ENCODE measurements at regions not wholly inside any gene's neighbourhood (a gene's known extent, or its start where the extent isn't known, plus 50 kb on each side); places are given as distances from the start of the nearest gene placed in this dataset.
"Not testable (repeated sequence)": the region's sequence is repeated elsewhere in the genome, so short reads cannot be mapped to it uniquely, and the experiment has no call there.

DNA sequence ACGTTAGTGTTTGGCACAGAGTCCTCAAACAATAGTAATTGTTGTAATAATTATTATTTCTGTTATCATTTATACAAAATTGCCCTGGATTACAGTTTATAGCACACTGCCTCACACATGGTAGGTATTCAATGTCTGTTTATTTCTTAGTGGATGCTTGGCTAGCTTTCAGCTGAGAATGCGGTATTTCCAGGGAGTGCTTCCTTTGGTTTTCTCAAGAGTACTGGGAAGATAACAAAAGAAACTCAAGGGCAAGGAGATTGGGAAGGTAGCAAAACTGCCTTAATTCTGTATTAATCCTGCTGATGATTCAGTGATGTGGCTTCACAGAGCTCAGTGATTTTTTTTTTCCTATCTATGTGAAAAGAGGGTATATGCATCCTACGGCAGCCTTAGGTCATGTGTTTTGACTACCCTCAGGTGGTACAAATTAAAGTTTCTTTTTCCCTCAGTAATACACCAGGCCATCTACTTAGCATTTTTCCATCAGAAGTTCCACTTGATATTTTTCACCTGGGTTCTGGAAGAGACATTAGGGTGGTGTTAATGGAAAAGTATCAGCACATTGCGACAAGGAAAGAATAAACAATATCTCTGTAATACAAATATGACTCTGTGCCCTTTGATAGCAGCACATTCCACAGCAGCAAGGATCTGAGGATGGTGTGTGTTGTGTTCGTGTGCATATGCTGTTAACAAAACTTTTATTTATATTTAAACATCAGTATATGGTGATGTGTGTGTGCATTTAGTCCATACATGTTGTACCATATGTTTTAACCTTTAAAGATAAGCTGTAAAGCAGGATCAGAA, 124.3 kb upstream of the RASGEF1B start:
- DNase-seq (ENCODE audit: low read depth): no peak

- no peak for DNase-seq (ENCODE audit: low read depth)
These were observed 123.6 kb upstream of the RASGEF1B start for GRCh38 chr4:81595287-81595686.

DNA sequence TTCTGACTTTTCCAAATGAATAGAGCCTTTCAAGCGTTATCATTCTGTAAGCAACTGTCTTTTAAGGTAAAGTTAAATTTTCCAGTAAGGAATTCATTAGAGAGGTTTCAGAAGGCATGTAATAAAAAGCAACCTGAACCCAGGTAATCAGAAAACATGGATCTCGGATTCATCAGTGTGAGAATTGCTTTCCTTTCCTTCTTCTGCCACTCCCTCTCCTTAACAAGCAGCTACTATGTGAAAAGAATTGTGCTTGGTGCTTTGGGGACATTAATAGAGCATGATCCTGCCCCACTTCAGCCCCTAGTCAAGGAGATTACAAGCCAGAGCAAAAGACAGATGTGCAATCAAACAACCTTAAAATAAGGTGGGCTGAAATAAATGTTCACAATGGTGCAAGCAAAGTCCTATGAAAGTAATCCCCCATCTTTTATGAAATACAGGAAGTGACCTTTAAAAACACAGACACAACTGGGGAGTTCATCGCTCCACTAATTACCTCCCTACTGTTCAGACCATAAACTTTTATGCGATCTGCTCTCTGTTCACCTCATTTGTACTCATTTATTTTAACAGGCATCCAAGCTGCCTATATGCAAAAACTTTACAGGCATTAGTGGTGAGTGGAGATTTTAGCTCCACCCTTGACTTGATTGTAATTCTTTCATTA, 122.9 kb upstream of the RASGEF1B start:
- DNase-seq (ENCODE audit: low read depth): no peak

- DNase-seq (ENCODE audit: low read depth): no peak
These were observed 121.0 kb upstream of the RASGEF1B start for GRCh38 chr4:81592701-81593100.

DNA sequence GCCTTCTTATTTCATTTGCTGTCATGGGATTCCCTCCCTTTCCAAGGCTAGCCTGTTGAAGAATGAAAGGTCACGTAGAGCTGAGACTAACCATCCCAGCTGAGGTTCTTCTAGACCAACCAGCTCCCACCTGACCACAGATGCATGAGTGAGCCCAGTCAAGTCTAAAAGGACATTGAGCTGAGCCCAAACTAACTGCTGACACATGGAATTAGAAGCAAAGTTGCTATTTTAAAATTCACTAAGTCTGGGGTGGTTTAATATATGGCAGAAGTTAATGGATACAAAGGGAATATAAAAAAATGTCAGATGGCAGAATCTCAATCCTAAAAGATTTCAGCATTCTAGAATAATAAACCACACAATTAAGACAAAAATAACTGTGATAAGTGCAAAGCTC, 118.9 kb upstream of the RASGEF1B start:
- no peak for DNase-seq (ENCODE audit: low read depth)

DNA sequence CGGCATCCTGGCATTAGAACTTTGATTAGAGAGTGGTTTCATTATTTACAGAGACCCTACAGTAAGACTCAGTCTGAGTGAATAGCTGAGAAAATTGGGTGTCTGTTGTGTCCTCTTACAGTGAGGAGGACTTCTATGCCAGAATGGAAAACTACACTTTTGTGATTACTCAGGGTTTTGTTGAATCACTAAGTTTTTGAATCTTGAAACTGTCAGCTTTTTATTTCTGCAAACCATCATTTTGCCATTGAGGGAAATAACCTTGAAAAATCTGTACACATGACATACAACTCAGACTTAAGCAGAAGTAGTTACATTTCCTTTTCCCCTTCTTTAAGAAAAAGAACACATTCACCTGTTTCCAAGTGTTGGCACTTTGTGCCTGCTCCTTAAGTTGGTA, 117.6 kb upstream of the RASGEF1B start:
- no peak for DNase-seq (ENCODE audit: low read depth)

- no peak for DNase-seq (ENCODE audit: low read depth)
These were observed 115.0 kb upstream of the RASGEF1B start for GRCh38 chr4:81586706-81587105.

GRCh38 chr4:81580994-81581374, 109.3 kb upstream of the RASGEF1B start:
- DNase-seq (ENCODE audit: low read depth): not testable (repeated sequence)

- no peak for DNase-seq (ENCODE audit: low read depth)
These were observed 108.8 kb upstream of the RASGEF1B start for GRCh38 chr4:81580346-81580993.

- no peak for DNase-seq (ENCODE audit: low read depth)
These were observed 105.7 kb upstream of the RASGEF1B start for GRCh38 chr4:81577392-81577791.

- DNase-seq (ENCODE audit: low read depth): no peak
These were observed 103.3 kb upstream of the RASGEF1B start for GRCh38 chr4:81574991-81575390.

DNA sequence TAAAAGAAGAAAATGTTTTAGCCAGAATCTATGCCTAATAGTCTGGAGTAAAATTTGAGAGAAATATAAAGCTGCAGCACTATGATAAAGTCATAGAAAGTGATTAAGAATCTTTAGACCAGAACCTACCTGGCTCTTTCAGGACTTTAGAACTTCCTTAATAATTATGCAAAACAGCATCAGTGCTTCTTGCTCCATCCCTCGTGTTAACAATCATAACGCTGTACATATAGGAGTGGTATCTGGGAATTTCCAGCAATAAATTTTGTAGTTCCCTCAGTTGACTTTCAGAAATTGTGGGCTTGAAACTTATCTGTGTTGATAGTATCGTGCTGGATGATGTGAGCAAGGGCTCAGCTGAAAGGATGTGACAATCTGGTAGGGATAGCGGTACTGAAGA, 102.1 kb upstream of the RASGEF1B start:
- DNase-seq (ENCODE audit: low read depth): no peak

DNA sequence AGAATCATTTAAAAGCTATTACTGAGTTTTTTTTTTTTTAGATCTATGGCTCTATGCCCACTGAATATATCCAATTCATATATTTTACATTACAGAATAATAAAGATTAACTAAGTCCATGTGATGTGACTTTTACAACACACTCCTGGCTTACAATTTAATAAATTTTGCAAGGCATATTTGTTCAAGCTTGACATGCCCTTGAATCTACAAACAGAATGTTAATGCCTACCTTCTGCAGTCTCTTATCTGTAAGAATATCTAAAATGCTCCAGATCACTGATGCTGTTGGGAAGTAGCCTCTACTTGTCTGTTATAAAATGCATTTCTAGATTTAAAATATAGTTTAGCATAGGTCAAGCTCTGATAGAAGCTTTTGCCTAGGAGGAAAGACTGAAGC, 100.7 kb upstream of the RASGEF1B start:
- no peak for DNase-seq (ENCODE audit: low read depth)

- no peak for DNase-seq (ENCODE audit: low read depth)
These were observed 99.4 kb upstream of the RASGEF1B start for GRCh38 chr4:81571105-81571504.

DNA sequence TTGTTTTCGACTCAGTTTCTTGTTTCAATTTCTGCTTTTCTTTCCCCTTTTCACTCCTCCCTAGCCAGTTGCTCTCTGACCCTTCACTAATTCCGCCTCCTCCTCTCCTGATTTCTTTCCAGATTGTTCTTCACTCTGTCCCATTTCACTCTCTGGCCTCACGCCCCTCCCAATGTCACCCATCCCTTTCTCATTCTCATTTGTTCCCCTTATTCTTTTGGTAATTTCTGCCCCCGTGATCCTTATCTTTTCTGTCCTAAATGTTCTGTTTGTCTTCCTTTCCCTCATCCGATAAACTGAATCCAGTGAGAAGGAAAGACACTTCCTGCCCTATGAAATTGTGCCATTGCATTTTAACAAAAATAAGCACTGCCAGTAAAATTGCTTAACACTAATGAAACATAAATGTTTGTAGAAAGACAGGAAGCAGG, 94.5 kb upstream of the RASGEF1B start:
- no peak for DNase-seq (ENCODE audit: low read depth)

DNA sequence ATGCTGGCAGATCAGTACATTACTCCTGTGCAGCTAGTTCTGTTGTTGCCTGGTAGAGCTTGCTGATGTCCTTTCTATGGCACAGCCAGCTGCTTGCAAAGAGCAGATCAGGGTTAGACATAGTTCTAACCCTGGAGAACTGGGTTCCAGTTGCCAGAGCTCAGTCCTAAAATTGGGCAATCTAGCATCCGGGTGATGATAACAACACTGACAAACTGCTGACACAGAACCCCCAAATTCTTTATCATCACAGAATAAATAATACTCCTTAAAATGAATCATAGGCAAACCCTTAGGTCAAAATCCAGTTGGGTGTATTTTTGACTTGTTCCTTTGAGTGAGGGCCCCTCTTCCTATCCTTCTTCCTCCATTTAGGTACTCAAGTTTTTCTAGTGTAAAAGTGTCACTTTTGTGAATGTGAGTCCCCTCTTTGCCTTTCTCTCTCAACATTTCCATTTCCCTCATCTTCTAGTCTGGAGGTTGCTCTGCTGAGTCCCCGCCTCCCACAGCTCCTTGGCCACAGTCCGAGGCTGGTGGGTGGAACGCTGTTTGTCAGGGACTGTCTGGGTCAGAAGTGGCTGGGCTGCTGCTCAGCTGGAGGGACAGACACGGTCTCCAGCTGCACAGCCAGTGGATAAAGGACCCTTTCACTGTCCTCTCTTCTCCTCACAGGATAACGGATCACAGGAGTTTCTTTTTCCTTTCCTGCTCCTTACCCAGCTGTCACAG, 93.6 kb upstream of the RASGEF1B start:
- DNase-seq (ENCODE audit: low read depth): no peak

DNA sequence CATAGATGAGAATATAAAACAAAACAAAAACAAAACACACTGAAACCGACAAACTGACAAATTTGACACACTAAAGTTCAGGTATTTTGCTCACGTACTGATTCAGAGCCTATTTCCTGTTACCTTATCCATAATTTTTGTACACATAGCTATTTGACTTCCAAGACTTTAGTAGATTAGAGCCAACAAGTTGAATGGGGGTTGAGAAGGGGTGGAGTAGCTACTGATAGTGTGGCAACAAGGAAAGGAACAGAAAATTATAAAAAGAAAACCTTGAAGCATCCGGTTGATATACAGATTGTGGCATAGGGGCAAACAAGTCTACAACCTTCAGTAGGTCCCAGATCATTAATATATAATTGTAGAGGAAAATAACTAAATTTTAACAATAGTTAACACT, 92.3 kb upstream of the RASGEF1B start:
- DNase-seq (ENCODE audit: low read depth): no peak

DNA sequence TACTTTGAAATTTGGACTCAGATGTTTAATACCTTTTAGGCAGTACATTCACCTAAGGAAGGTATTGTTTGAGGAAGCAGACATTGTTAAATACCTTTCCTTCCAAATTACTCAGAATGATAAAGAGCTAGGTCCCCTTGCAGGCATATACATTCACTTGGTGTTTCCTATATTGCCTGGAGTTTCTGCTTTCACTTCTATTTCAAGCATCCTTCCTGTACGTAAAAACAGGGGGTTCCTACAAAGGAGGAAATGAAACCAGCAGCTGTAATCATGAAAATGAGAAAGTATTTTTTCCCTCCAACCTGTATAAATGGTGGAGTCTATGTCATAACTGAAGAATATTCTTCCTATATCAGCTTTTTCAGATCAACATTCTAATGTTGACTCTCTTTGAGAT, 90.4 kb upstream of the RASGEF1B start:
- DNase-seq (ENCODE audit: low read depth): no peak

DNA sequence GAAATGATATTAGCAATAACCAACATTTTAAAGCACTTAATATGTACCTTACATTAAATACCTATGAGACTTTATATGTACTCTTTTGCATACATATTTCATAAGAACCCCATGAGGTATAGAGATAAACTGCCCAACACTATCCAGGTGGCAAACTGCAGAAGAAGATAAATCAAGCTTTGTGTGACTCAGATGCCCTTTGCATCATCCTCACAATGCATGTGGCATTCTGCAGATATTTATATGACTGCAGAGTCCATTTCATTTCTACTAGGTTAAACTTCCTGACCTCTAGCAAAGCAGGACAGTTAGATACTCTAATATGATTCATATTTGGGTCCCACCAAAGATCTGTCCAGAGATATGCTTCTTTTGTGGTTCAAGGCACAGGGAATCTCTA, 85.6 kb upstream of the RASGEF1B start:
- DNase-seq (ENCODE audit: low read depth): no peak

DNA sequence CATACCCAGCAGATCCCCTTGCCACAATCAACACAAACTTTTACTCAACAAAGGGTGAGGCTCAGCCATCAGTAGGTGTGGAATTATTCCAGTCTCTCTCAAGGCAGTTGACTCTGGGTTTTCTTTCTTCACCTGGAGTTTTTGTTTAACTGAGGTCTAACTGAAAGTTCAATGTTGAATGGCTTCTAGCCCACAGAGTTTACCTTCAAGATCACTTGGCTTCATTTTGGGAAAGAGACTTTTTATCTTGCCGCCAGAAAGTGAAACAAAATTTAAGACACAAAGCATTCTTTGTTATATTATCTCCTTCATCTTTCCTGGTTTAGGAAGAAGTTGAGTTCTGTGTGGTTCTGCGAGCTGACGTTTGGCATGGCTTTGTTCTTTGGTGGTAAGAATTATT, 83.8 kb upstream of the RASGEF1B start:
- no peak for DNase-seq (ENCODE audit: low read depth)

DNA sequence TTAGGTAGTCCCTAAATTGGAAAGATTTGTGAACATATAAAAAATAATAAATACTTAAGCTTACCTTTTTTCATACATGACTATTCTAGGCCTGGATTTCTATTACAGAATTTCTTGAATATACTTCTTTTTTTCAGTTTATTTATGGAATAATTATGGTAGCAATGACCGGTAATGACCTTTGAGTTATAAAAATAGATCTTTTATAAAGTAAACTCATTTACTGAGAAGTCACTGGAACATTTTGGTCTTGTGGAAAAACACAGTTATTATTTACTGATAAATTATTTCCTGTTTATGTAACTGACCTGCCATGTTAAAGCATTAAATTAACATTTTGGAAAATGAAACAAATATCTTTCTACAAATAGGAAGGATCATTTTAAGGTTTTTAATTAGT, 80.4 kb upstream of the RASGEF1B start:
- no peak for DNase-seq (ENCODE audit: low read depth)

DNA sequence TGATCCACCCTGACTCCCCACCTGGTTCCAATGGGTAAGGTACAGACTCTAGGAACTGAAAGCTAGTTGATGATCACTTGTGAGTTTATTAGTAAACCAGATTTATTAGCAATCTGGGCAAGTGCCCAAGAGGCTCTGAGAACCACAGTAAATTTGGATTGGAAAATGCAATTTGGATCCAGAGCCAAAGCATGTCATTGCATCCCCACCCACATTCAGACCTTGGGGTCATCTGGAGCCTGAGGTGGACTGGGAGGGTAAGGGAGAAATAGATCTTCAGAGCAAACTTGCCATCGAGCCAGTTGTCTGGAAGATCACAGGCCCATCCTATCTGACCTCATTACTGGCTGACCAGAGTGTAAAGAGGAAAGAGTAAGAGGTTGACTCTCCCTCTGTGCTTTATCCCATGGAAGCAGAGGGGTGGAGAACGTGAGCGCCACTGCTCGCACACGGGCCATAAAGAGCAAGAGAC, 78.7 kb upstream of the RASGEF1B start:
- no peak for DNase-seq (ENCODE audit: low read depth)
